MM.1S (cell line): ENCODE measurements at regions not wholly inside any gene's neighbourhood (a gene's known extent, or its start where the extent isn't known, plus 50 kb on each side); places are given as distances from the start of the nearest gene placed in this dataset.

Experiments used
- EZH2phosphoT487 ChIP-seq: fragments of 300-600 bp; sonication (generic); IDR thresholded peaks from 2 replicates; pipeline ENCODE4 v1.6.1; 2018; ENCODE audit warnings: antibody characterized with exemption, low read length
- TF ChIP-seq, protein P1 (sequence below): fragments of 300-600 bp; sonication (generic); IDR thresholded peaks from 2 replicates; pipeline ENCODE4 v1.5.1; 2016; ENCODE audit warnings: antibody characterized with exemption, low read length, mixed read lengths

GRCh38 chr18:78160961-78161656 lies 818.5 kb upstream of the SALL3 start:
- TF ChIP-seq, protein P1, sequence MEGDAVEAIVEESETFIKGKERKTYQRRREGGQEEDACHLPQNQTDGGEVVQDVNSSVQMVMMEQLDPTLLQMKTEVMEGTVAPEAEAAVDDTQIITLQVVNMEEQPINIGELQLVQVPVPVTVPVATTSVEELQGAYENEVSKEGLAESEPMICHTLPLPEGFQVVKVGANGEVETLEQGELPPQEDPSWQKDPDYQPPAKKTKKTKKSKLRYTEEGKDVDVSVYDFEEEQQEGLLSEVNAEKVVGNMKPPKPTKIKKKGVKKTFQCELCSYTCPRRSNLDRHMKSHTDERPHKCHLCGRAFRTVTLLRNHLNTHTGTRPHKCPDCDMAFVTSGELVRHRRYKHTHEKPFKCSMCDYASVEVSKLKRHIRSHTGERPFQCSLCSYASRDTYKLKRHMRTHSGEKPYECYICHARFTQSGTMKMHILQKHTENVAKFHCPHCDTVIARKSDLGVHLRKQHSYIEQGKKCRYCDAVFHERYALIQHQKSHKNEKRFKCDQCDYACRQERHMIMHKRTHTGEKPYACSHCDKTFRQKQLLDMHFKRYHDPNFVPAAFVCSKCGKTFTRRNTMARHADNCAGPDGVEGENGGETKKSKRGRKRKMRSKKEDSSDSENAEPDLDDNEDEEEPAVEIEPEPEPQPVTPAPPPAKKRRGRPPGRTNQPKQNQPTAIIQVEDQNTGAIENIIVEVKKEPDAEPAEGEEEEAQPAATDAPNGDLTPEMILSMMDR, result no peak
- TF ChIP-seq EZH2phosphoT487, result no peak
